ENCODE measurements at regions not wholly inside any gene's neighbourhood (a gene's known extent, or its start where the extent isn't known, plus 50 kb on each side); places are given as distances from the start of the nearest gene placed in this dataset.
"Not testable (repeated sequence)": the region's sequence is repeated elsewhere in the genome, so short reads cannot be mapped to it uniquely, and the experiment has no call there.

- Mint-ChIP-seq H3K4me3 (no peak overlapping the region), H3K4me1 (no peaks in the 10 kb centered on the region), H3K9me3 (peaks cover 6% of the 10 kb centered on the region), H3K27ac (no peak overlapping the region), H3K27me3 (peaks cover 10% of the 10 kb centered on the region), H3K36me3 (ENCODE audit: low read depth) (no peaks in the 10 kb centered on the region)
- ATAC-seq (no peak), DNase-seq (no peak)
Observed at GRCh38 chr3:35305406-35305805, 333.9 kb upstream of the ARPP21 start.

- peaks cover 6% of the 10 kb centered on the region for H3K27me3 Mint-ChIP-seq
- H3K27ac Mint-ChIP-seq: no peak overlapping the region
- peaks cover 3% of the 10 kb centered on the region for H3K9me3 Mint-ChIP-seq
- no peaks in the 10 kb centered on the region for H3K4me1 Mint-ChIP-seq
- no peak for DNase-seq
- ATAC-seq: no peak
- no peaks in the 10 kb centered on the region for H3K36me3 Mint-ChIP-seq (ENCODE audit: low read depth)
- H3K4me3 Mint-ChIP-seq: no peak overlapping the region
Observed at GRCh38 chr3:35307296-35307695, 332.0 kb upstream of the ARPP21 start.

- H3K27me3 Mint-ChIP-seq; ATAC-seq; H3K4me1 Mint-ChIP-seq; H3K4me3 Mint-ChIP-seq; H3K27ac Mint-ChIP-seq; DNase-seq; H3K9me3 Mint-ChIP-seq; H3K36me3 Mint-ChIP-seq (ENCODE audit: low read depth): not testable (repeated sequence)
Observed at GRCh38 chr3:35316841-35317240, 322.5 kb upstream of the ARPP21 start.

GRCh38 chr3:35320646-35321407 is 318.5 kb upstream of the ARPP21 start:
- DNase-seq (no peak), ATAC-seq (no peak)
- H3K4me1 Mint-ChIP-seq: no peaks in the 10 kb centered on the region
- H3K27ac Mint-ChIP-seq: no peak overlapping the region
- H3K9me3 Mint-ChIP-seq: peaks cover 14% of the 10 kb centered on the region
- H3K27me3 Mint-ChIP-seq: no peaks in the 10 kb centered on the region
- no peaks in the 10 kb centered on the region for H3K36me3 Mint-ChIP-seq (ENCODE audit: low read depth)
- H3K4me3 Mint-ChIP-seq: no peak overlapping the region

GRCh38 chr3:35322070-35322469 is 317.3 kb upstream of the ARPP21 start:
- Mint-ChIP-seq H3K27ac (no peak overlapping the region), H3K4me1 (no peaks in the 10 kb centered on the region), H3K4me3 (no peak overlapping the region), H3K36me3 (ENCODE audit: low read depth) (no peaks in the 10 kb centered on the region), H3K27me3 (no peaks in the 10 kb centered on the region), H3K9me3 (peaks cover 20% of the 10 kb centered on the region)
- ATAC-seq: no peak
- DNase-seq: no peak

- no peaks in the 10 kb centered on the region for H3K27me3 Mint-ChIP-seq
- ATAC-seq: no peak
Observed at GRCh38 chr3:35335703-35336102, 303.6 kb upstream of the ARPP21 start.

GRCh38 chr3:35336601-35337000 is 302.7 kb upstream of the ARPP21 start:
- DNase-seq: no peak
- H3K4me1 Mint-ChIP-seq: no peaks in the 10 kb centered on the region
- no peaks in the 10 kb centered on the region for H3K36me3 Mint-ChIP-seq (ENCODE audit: low read depth)
- no peaks in the 10 kb centered on the region for H3K27me3 Mint-ChIP-seq
- ATAC-seq: no peak
- no peak overlapping the region for H3K27ac Mint-ChIP-seq
- peaks cover 5% of the 10 kb centered on the region for H3K9me3 Mint-ChIP-seq
- no peak overlapping the region for H3K4me3 Mint-ChIP-seq

More at GRCh38 chr3:35335703-35336102, 303.6 kb upstream of the ARPP21 start:
- Mint-ChIP-seq H3K27ac (no peak overlapping the region), H3K4me3 (no peak overlapping the region), H3K36me3 (ENCODE audit: low read depth) (no peaks in the 10 kb centered on the region), H3K9me3 (peaks cover 5% of the 10 kb centered on the region), H3K4me1 (no peaks in the 10 kb centered on the region)
- DNase-seq: no peak

GRCh38 chr3:35338186-35338585 is 301.1 kb upstream of the ARPP21 start:
- ATAC-seq: no peak
- peaks cover 5% of the 10 kb centered on the region for H3K9me3 Mint-ChIP-seq
- no peak overlapping the region for H3K4me3 Mint-ChIP-seq
- DNase-seq: no peak
- no peaks in the 10 kb centered on the region for H3K4me1 Mint-ChIP-seq
- H3K36me3 Mint-ChIP-seq (ENCODE audit: low read depth): no peaks in the 10 kb centered on the region
- no peaks in the 10 kb centered on the region for H3K27me3 Mint-ChIP-seq
- no peak overlapping the region for H3K27ac Mint-ChIP-seq

- no peak overlapping the region for H3K27ac Mint-ChIP-seq
- H3K9me3 Mint-ChIP-seq: peaks cover 4% of the 10 kb centered on the region
- H3K4me1 Mint-ChIP-seq: no peaks in the 10 kb centered on the region
- DNase-seq: no peak
- no peaks in the 10 kb centered on the region for H3K27me3 Mint-ChIP-seq
- no peak overlapping the region for H3K4me3 Mint-ChIP-seq
- ATAC-seq: no peak
- no peaks in the 10 kb centered on the region for H3K36me3 Mint-ChIP-seq (ENCODE audit: low read depth)
Observed at GRCh38 chr3:35380196-35380595, 259.1 kb upstream of the ARPP21 start.

- no peak overlapping the region for H3K4me3 Mint-ChIP-seq
- DNase-seq (no peak), ATAC-seq (no peak)
- H3K9me3 Mint-ChIP-seq: peaks cover 10% of the 10 kb centered on the region
- H3K27ac Mint-ChIP-seq: no peak overlapping the region
- H3K4me1 Mint-ChIP-seq: no peaks in the 10 kb centered on the region
- H3K36me3 Mint-ChIP-seq (ENCODE audit: low read depth): no peaks in the 10 kb centered on the region
- H3K27me3 Mint-ChIP-seq: no peaks in the 10 kb centered on the region
Observed at GRCh38 chr3:35383216-35383615, 256.1 kb upstream of the ARPP21 start.

- Mint-ChIP-seq H3K4me1 (no peaks in the 10 kb centered on the region), H3K36me3 (ENCODE audit: low read depth) (no peaks in the 10 kb centered on the region), H3K9me3 (peaks cover 10% of the 10 kb centered on the region), H3K27me3 (no peaks in the 10 kb centered on the region), H3K27ac (no peak overlapping the region), H3K4me3 (no peak overlapping the region)
- no peak for DNase-seq
- no peak for ATAC-seq
Observed at GRCh38 chr3:35383719-35384555, 255.4 kb upstream of the ARPP21 start.

GRCh38 chr3:35385271-35385670 is 254.1 kb upstream of the ARPP21 start:
- DNase-seq: no peak
- Mint-ChIP-seq H3K9me3 (peaks cover 15% of the 10 kb centered on the region), H3K27ac (no peak overlapping the region), H3K4me1 (no peaks in the 10 kb centered on the region), H3K27me3 (no peaks in the 10 kb centered on the region), H3K4me3 (no peak overlapping the region), H3K36me3 (ENCODE audit: low read depth) (no peaks in the 10 kb centered on the region)
- ATAC-seq: no peak

GRCh38 chr3:35389907-35390306 is 249.4 kb upstream of the ARPP21 start:
- no peak overlapping the region for H3K27ac Mint-ChIP-seq
- H3K36me3 Mint-ChIP-seq (ENCODE audit: low read depth): no peaks in the 10 kb centered on the region
- DNase-seq: no peak
- no peaks in the 10 kb centered on the region for H3K4me1 Mint-ChIP-seq
- no peak for ATAC-seq
- H3K27me3 Mint-ChIP-seq: peaks cover 2% of the 10 kb centered on the region
- peaks cover 15% of the 10 kb centered on the region for H3K9me3 Mint-ChIP-seq
- no peak overlapping the region for H3K4me3 Mint-ChIP-seq

- no peaks in the 10 kb centered on the region for H3K36me3 Mint-ChIP-seq (ENCODE audit: low read depth)
- ATAC-seq (no peak), DNase-seq (no peak)
- H3K27me3 Mint-ChIP-seq: peaks cover 2% of the 10 kb centered on the region
- no peak overlapping the region for H3K4me3 Mint-ChIP-seq
- H3K4me1 Mint-ChIP-seq: no peaks in the 10 kb centered on the region
- H3K27ac Mint-ChIP-seq: no peak overlapping the region
- peaks cover 9% of the 10 kb centered on the region for H3K9me3 Mint-ChIP-seq
Observed at GRCh38 chr3:35392187-35392586, 247.1 kb upstream of the ARPP21 start.

Data from activated naive CD8-positive, alpha-beta T cell treated with anti-CD3 and anti-CD28 coated beads, Interleukin-2, amount 50 U/mL, for 24 hours (primary cell).